K562 (cell line): ENCODE measurements at regions not wholly inside any gene's neighbourhood (a gene's known extent, or its start where the extent isn't known, plus 50 kb on each side); places are given as distances from the start of the nearest gene placed in this dataset.
A peak's percentile ranks its signal among the peaks of the same experiment; 100 is the strongest.

Source experiments
- EHMT2 ChIP-seq: fragments of 450-650 bp; IDR thresholded peaks from 2 replicates; pipeline ENCODE4 v1.6.1; 2018; ENCODE audit warnings: antibody characterized with exemption
- FOXA3 ChIP-seq, 2 experiments: fragments of 450-650 bp in 1 of 2; sonication (generic) in 1 of 2; formaldehyde crosslinking; IDR thresholded peaks in 1 of 2; conservative IDR thresholded peaks in 1 of 2; 2 replicates each; pipeline versions ENCODE4 v1.4.0 to v1.8.0; 2020 to 2022; ENCODE audit warnings: mild to moderate bottlenecking in 2 of 2, missing genetic modification reagents in 1 of 2
- MNT ChIP-seq, 2 experiments: fragments of 450-650 bp; conservative IDR thresholded peaks; 2 replicates each; pipeline ENCODE4 v1.6.1; 2017; ENCODE audit warnings: mild to moderate bottlenecking in 2 of 2, moderate library complexity in 2 of 2
- NFRKB ChIP-seq: fragments of 450-650 bp; IDR thresholded peaks from 2 replicates; pipeline ENCODE4 v1.6.1; 2016; ENCODE audit warnings: low read depth
- NRF1 ChIP-seq, 2 experiments: fragments of 450-650 bp; IDR thresholded peaks in 1 of 2; conservative IDR thresholded peaks in 1 of 2; 2 replicates each; pipeline ENCODE4 v1.6.1; 2014; ENCODE audit warnings: mild to moderate bottlenecking in 2 of 2
- POLR2A ChIP-seq: fragments of 450-650 bp; conservative IDR thresholded peaks from 2 replicates; pipeline ENCODE4 v1.6.1; 2016
- RBFOX2 ChIP-seq: fragments of 200-400 bp; formaldehyde crosslinking; IDR thresholded peaks from 2 replicates; pipeline ENCODE4 v1.6.1; 2017; ENCODE audit warnings: low read depth, mild to moderate bottlenecking, low read length, moderate library complexity
- TAF7 ChIP-seq: fragments of 450-650 bp; IDR thresholded peaks from 2 replicates; pipeline ENCODE4 v1.6.1; 2016; ENCODE audit warnings: missing genetic modification characterization, missing compliant biosample characterization
- TEAD2 ChIP-seq: fragments of 450-650 bp; IDR thresholded peaks from 2 replicates; pipeline ENCODE4 v1.6.1; 2016; ENCODE audit warnings: missing genetic modification characterization, control low read depth, missing compliant biosample characterization
- TFAP4 ChIP-seq: sonication (generic); formaldehyde crosslinking; IDR thresholded peaks from 2 replicates; pipeline ENCODE4 v1.8.0; 2022; ENCODE audit warnings: missing genetic modification reagents, mild to moderate bottlenecking, moderate library complexity, borderline replicate concordance
- YY1 ChIP-seq, 3 experiments: IDR thresholded peaks; 2 replicates each; pipeline ENCODE4 v1.6.1; 2011; ENCODE audit warnings: low read length in 2 of 3, mild to moderate bottlenecking in 2 of 3, moderate library complexity in 2 of 3, borderline replicate concordance in 1 of 3, control low read depth in 1 of 3, low read depth in 1 of 3; ENCODE audit not compliant: insufficient read depth in 3 of 3, insufficient replicate concordance in 2 of 3, control insufficient read depth in 1 of 3, insufficient read length in 1 of 3; ENCODE audit errors: extremely low read depth in 1 of 3
- TF ChIP-seq, protein P1 (sequence below): fragments of 450-650 bp; IDR thresholded peaks from 2 replicates; pipeline ENCODE4 v1.6.1; 2016
- TF ChIP-seq, protein P2 (sequence below), 2 experiments: fragments of 450-650 bp; IDR thresholded peaks; 2 replicates each; pipeline ENCODE4 v1.6.1; 2016

- peak in 2 of 3 experiments; percentile 21 to 75 for TF ChIP-seq YY1 (IDR thresholded peaks at IDR 0.05; ENCODE audit: borderline replicate concordance in 1 of 3, control insufficient read depth in 1 of 3, extremely low read depth in 1 of 3, insufficient read depth in 3 of 3, insufficient read length in 1 of 3, insufficient replicate concordance in 2 of 3, low read depth in 1 of 3, low read length in 2 of 3)
- TF ChIP-seq TEAD2 (tag): peak; percentile 89
- TF ChIP-seq, protein P1, sequence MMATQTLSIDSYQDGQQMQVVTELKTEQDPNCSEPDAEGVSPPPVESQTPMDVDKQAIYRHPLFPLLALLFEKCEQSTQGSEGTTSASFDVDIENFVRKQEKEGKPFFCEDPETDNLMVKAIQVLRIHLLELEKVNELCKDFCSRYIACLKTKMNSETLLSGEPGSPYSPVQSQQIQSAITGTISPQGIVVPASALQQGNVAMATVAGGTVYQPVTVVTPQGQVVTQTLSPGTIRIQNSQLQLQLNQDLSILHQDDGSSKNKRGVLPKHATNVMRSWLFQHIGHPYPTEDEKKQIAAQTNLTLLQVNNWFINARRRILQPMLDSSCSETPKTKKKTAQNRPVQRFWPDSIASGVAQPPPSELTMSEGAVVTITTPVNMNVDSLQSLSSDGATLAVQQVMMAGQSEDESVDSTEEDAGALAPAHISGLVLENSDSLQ: peak; percentile 92
- TF ChIP-seq MNT (conservative IDR thresholded peaks at IDR 0.05): 0 out of 4 replicates have a peak, but pooled peaks of 1 of the 2 experiments have one; percentile 23
- peak; percentile 47 for TF ChIP-seq RBFOX2
- peak; percentile 7 to 53; a peak in 2 of 4 replicates for TF ChIP-seq NRF1 (conservative IDR thresholded peaks at IDR 0.05 in 1 of 2, IDR thresholded peaks at IDR 0.05 in 1 of 2)
- peak; percentile 78 for TF ChIP-seq TAF7 (tag)
- TF ChIP-seq FOXA3 (CRISPR knock-in tag; conservative IDR thresholded peaks at IDR 0.05 in 1 of 2, IDR thresholded peaks at IDR 0.05 in 1 of 2): peak in 1 of 2 experiments; percentile 87; a peak in 3 of 4 replicates
- TF ChIP-seq NFRKB: peak; percentile 82; the same call in 1 of the 2 replicates
- peak; percentile 40; the same call in 1 of the 2 replicates for TF ChIP-seq TFAP4 (CRISPR knock-in tag)
- TF ChIP-seq EHMT2: 0 out of 2 replicates have a peak, but pooled peaks have one; percentile 30
- TF ChIP-seq POLR2A: peak; percentile 48; the same call in 1 of the 2 replicates
- TF ChIP-seq, protein P2, sequence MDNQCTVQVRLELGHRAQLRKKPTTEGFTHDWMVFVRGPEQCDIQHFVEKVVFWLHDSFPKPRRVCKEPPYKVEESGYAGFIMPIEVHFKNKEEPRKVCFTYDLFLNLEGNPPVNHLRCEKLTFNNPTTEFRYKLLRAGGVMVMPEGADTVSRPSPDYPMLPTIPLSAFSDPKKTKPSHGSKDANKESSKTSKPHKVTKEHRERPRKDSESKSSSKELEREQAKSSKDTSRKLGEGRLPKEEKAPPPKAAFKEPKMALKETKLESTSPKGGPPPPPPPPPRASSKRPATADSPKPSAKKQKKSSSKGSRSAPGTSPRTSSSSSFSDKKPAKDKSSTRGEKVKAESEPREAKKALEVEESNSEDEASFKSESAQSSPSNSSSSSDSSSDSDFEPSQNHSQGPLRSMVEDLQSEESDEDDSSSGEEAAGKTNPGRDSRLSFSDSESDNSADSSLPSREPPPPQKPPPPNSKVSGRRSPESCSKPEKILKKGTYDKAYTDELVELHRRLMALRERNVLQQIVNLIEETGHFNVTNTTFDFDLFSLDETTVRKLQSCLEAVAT (IDR thresholded peaks at IDR 0.05): peak in 1 of 2 experiments; percentile 86; a peak in 2 of 4 replicates
Measured at GRCh38 chr6:91052473-91053450, 465.9 kb upstream of the MAP3K7 start (continued).
